GM18505 (cell line): ENCODE measurements at regions not wholly inside any gene's neighbourhood (a gene's known extent, or its start where the extent isn't known, plus 50 kb on each side); places are given as distances from the start of the nearest gene placed in this dataset.

ENCODE experiments used
- ATAC-seq: cut with Tn5 transposase; IDR thresholded peaks from one replicate; pipeline ENCODE4 v1.9.1; 2021; ENCODE audit not compliant: unreplicated experiment
- POLR2A ChIP-seq: IDR thresholded peaks from 4 replicates; pipeline ENCODE4 v1.6.1; 2011; ENCODE audit warnings: borderline replicate concordance; ENCODE audit not compliant: insufficient read depth, insufficient read length; ENCODE audit errors: extremely low read depth

DNA sequence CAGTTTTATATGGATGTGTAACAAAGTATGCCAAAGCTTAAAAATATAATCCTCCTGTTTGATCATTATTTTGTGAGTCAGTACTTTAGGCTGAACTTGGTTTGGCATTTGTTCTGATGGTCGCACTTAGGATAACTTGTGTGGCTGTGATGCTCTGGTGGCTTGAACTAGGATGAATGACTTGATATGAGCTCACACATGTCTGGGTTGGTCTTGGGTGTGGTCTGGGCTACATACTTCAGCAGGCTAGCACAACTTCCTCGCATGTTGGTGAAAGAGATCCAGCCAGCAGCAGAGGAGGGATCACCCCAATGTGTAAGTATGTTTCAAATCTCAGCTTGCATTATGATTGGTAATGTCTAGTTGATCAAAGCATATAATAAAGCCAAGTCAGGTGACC lies 969.1 kb upstream of the PCDH9 start:
- no peak for TF ChIP-seq POLR2A
- no peak for ATAC-seq

DNA sequence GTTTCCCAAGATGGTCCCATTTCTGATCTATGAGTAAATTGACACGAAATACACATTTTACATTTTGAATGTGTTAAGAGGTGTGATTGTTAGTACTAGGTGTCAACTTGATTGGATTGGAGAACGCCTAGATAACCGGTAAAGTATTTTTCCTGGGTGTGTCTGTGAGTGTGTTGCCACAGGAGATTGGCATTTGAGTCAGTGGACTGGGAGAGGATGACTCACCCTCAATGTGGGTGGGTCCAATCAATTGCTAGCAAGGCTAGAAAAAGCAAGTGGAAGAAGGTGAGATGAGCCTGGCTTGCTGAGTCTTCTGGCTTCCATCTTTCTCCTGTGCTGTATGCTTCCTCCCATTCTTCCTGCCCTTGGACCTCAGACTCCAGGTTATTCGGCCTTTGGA lies 960.7 kb upstream of the PCDH9 start:
- TF ChIP-seq POLR2A = no peak
- ATAC-seq = no peak

DNA sequence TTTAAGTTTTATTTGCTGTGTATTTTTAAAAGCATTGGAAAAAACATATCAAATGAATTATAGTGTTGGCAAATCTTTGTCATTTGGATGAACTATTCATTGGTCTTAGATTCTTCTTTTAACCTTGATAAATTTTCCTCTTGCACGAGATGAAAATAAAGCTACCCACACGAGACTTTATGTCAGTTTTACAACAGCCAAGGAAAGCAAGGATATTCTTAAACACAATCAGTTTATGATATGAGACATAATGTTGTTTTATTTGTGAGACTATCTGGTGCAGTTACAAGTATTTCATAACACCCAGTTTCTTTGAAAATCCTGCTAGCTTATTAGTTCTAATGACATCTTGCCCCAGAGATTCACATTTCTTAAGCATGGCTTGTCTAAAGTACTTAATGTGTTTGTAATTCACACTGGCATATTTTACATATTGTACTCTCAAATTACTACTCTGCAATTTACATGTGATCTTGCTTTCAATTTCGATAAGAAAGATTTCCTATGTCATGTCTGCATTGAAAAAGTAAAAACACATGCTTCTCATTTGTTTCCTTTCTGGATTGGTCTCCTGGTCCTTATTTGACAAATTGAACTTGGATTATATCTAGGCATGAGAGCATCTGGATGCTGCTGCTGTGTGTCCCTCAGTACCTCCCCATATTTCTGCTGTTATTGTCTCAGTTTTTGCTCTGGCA lies 955.5 kb upstream of the PCDH9 start:
- no peak for TF ChIP-seq POLR2A
- ATAC-seq = no peak

DNA sequence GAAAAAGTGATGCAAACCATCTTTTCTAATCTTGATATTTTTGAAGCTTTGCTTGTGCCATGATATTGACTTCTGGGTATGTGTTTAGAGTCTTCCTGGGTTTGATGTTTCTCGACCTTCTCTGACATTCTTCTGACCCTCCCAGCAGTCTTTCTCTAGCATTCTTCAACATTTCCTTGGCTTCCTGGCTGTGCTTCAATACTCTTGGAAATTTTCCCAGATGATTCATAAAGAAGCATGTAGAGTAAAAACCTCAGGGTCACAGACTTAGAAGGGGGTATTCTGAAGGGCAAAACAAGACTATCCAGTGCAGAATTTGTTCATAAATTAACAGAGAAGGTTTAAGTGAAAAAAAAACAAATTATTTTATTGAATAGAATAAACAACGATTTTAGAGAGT lies 946.3 kb upstream of the PCDH9 start:
- no peak for ATAC-seq
- no peak for TF ChIP-seq POLR2A

DNA sequence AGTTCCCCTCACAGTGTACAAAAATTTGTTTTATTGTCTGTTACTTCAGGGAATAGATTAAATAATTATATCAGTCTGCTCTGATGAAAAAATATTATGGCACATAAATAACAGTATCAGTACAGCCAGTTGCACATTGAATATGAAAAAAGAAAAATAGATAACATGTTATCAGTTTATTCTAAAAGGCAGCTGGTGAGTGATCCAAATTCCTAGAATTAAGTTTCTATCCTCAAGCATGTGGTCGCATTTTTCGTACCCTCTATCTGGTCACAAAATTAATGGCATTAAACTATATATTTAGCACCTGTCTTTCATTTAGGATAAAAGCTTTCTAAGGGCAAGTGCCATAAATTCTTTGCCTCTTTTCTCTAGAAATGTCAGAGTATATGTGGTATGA lies 944.8 kb upstream of the PCDH9 start:
- no peak for TF ChIP-seq POLR2A
- ATAC-seq = no peak

DNA sequence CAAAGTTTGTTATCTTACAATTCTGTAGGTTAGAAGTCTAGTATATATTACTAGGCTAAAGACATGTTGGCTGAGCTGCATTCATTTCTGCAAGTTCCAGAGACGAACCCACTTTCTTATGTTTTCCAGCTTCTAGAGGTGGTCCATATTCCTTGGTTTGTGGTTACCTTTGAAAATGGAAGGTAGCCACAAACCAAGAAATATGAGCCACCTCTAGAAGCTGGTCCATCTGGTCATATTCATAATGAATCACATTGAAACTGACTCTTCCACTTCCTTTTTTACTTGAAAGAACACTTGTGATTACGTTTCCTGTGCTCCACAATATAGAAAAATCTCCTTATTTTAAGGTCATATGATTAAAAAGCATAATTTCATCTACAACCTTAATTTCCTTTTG lies 943.0 kb upstream of the PCDH9 start:
- no peak for ATAC-seq
- no peak for TF ChIP-seq POLR2A

DNA sequence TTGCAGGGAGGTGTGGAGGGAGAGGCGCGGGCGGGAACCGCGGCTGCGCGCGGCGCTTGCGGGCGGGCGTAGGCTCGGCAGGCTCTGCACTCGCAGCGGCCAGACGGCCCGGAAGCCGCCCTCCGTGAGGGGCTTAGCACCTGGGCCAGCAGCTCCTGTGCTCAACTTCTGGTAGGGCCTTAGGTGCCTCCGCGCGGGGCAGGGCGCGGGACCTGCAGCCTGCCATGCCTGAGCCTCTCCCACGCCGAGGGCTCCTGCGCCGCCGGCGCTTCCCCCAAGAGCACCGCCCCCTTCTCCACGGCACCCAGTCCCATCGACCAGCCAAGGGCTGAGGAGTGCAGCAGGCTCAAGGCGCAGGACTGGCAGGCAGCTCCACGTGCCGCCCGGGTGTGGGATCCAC lies 940.8 kb upstream of the PCDH9 start:
- ATAC-seq = no peak
- no peak for TF ChIP-seq POLR2A

DNA sequence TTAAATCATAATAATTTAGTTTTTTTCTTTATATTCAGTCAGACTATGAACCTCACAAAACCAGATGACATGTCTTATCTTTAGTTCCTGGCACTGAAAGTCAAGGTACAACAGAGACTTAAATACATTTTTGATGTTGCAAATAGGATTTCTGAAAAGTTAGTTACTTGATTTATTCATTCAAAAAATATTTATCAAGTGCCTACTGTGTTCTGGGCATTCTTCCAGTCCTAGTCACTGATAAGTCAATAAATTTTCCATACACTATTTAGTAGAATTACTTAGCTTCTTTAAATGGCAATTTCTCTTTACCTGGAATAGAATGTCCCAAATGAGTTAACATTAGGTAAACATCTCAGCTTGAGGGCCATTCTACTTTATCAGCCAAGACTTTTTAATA lies 938.3 kb upstream of the PCDH9 start:
- ATAC-seq = no peak
- no peak for TF ChIP-seq POLR2A

DNA sequence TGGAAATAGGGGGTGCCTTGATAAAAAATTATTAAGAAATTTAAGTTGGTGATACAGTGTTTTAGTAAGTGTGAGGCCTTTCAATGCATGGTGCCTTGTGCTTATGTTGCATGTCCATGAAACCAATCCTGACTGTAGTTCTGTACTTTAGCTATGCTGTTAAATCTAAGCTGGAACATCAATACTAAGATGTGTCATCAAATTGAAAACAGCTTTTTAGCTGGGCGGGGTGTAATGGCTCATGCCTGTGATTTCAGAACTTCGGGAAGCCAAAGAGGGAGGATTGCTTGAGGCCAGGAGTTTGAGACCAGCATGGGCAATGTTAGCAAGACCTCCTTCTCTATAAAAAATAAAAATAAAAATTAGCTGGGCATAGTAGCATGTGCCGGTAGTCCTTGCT lies 930.3 kb upstream of the PCDH9 start:
- no peak for ATAC-seq
- no peak for TF ChIP-seq POLR2A

DNA sequence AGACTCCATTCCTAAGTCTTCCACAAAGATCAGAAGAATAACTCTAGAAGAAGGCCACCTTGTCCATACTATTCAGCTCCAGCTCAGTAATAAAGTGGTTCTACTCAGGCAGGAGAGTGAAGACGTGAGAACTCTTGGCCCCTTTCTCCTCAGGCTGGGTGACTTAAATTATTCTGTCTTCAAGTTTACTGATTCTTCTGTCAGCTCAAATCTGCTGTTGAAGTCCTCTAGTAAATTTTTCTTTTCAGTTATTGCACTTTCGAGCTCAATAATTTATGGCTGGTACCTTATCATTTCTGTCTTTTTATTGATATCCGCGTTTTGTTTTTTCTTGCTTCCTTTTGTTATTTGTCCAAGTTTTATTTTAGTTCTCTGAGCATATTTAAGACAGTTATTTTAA lies 922.3 kb upstream of the PCDH9 start:
- ATAC-seq = no peak
- no peak for TF ChIP-seq POLR2A

DNA sequence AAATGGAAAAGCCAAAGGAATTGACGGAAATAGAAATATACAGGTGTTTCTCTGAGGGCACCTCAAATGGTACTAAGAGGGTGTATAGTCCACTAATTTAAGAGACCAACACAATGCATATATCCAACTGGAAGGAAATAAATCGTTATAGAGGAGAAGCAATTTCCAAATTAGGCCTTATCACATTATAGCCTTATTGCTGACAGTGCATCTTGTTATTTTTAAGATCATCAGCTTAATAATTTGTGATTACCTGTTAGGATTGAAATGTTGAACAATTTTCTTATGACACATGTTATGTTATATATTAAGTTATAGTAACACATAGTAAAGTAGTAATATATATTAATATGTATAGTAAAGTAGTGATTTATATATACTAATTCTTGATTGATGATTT lies 915.7 kb upstream of the PCDH9 start:
- ATAC-seq = no peak
- no peak for TF ChIP-seq POLR2A

DNA sequence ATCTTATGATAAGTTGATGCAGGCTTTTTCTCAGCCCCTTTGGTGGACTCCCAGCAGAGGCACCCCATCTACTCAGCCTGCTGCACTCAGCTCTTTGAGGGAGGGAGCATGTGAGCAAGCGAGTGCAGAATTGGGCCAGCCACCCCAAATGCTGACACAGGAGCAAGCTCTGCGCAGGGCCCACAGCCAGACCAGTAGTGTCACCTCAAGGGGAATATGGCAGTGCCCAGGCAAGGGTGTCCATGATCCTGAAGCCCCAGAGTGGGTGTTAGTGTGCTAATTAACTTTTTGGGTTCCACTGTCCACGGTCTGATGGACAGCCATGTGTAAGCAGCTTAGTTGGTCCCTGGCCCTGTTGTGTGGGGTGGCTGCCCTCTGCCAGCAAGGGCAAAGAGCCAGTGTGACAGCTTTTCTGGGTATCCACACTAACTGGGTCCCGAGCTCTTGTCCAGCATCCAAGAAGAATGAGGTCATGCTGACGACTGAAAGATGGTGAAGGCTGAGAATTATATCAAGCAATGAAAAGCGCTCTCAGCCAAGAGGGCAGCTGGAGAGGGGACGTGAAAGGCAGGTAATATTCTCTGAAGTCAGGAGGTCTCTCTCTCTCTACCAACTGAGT lies 898.3 kb upstream of the PCDH9 start:
- no peak for TF ChIP-seq POLR2A
- no peak for ATAC-seq

DNA sequence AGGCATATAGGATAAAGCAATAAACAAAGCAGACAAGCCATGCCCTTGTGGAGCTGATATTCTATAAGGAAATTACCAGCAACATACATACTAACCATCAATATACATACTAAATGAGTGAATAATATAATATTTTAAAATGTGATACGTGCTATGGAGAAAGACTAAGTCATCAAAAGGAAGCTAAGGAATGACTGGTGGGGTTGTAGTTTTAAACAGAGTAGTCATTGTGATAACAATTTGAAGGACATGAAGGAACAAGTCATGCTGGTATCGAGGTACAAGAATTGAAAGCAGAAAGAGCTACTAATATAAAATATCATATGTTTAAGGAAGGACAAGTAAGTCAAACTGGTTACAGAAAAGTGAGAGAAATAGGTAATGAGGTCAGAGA lies 894.9 kb upstream of the PCDH9 start:
- ATAC-seq = no peak
- TF ChIP-seq POLR2A = no peak

DNA sequence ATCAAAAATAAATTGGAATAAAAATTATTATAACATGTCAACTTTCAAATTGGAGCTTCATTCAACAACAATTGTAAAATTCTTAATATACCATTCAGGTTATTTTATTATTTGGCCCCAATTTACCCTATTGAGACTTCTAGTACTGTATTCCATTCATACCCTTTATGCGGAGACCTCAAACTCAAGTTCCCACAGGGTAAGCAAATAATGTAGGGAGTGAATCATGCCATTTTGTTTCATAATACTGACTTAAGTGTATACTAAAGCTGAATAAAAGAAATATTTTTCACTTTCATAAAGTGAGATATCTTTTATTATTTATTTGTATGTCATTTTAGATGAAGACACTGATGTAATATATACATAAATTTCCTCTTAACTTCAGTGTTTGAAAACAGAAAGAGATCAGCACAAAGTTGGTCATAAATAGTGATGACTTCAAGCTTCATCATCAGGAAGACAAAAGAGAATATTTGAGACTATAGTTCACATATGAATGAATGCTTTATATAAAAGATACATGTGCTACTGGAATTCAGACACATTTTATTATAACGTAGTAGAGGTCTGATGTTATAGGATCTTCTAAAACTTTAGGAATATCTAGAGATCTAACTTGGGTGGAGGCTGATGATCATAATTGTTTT lies 894.4 kb upstream of the PCDH9 start:
- TF ChIP-seq POLR2A = no peak
- no peak for ATAC-seq

DNA sequence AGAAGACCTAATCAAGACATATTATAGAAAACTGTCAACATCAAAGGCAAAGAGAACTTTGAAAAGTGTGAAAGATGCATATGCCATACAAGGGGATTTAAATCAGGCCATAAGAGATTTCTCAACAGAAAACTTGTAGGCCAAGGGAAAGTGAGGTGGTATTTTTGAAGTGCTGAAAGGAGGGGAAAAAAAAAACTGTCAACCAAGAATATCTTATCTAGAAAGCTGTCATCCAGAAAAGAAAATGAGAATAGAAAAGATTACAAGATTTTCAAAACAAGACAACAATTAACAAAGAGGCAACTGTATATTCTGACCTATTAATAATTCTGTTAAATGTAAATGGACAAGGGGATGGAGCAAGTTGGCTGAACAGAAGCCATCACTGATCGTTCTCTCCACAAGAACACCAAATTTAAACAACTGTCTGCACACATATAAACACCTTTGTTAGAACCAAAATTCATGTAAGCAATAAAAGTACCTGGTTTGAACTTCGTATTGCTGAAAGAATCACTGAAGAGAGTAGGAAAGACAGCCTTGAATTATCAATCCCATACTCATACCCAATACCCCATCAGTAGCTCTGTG lies 880.1 kb upstream of the PCDH9 start:
- no peak for ATAC-seq

DNA sequence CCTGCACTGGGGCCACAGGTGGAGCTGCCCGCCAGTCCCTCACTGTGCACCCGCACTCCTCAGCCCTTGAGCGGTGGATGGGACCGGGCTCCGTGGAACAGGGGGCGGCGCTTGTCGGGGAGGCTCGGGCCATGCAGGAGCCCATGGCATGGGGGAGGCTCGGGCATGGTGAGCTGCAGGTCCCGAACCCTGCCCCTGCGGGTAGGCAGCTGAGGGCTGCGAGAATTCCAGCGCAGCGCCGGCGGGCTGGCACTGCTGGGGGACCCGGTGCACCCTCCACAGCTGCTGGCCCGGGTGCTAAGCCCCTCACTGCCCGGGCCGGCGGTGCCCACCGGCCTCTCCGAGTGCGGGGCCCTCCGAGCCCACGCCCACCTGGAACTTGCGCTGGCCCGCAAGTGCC lies 877.5 kb upstream of the PCDH9 start:
- no peak for TF ChIP-seq POLR2A
- ATAC-seq = no peak

More for the DNA sequence above, 880.1 kb upstream of the PCDH9 start:
- TF ChIP-seq POLR2A = no peak
